Globus pallidus (tissue), 1 donor: ENCODE measurements at regions not wholly inside any gene's neighbourhood (a gene's known extent, or its start where the extent isn't known, plus 50 kb on each side); places are given as distances from the start of the nearest gene placed in this dataset.
"Not testable (repeated sequence)": the region's sequence is repeated elsewhere in the genome, so short reads cannot be mapped to it uniquely, and the experiment has no call there.

Source experiments
- DNase-seq: peaks from one replicate; pipeline ENCODE4 v3.0.0-alpha.2; 2015; ENCODE audit warnings: low spot score

GRCh38 chr4:120636120-120636630 lies 286.4 kb downstream of the PRDM5 start:
- no peak for DNase-seq

DNA sequence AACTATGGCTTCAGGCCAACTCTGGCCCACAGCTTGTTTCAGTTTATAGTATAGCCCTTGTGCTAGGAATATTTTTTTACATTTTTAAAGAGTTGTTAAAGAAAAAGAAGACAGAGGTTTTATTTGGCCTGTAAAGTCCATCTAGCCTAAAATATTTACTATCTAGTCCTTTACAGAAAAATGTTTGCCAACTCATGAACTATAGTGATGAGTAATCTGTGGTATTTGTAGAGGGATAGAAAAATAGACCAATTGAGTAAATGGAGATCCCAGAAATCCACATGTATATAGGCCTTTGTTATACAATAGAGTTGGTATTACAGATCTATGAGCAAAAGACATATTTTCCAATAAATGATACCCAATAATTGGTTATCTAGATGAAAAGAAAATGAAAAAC lies 288.7 kb downstream of the PRDM5 start:
- DNase-seq, result no peak

- no peak for DNase-seq
Measured at GRCh38 chr4:120630427-120630826, 292.1 kb downstream of the PRDM5 start.

- DNase-seq, result no peak
Measured at GRCh38 chr4:120629546-120630108, 292.9 kb downstream of the PRDM5 start.

DNA sequence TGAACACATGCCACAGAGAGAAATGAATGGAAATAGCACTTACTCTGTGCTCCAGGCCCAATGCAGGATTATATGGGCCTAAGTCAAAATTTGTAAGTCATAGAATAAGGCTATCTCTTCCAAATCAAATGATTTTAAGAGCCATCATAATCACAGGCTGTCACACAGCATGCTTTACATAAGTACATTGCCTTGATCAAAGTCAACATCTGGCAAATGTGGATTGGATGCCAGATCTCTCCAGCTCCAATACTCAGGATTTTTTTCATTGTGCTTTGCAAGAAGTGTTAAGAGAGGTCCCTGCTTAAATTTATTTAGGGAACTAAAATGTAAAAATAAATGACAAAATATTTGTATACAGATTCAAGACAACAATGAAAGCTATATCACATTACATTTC lies 299.9 kb downstream of the PRDM5 start:
- DNase-seq, result no peak

- DNase-seq, result no peak
Measured at GRCh38 chr4:120617171-120617570, 305.4 kb downstream of the PRDM5 start.

GRCh38 chr4:120616041-120616440 lies 306.5 kb downstream of the PRDM5 start:
- no peak for DNase-seq

- no peak for DNase-seq
Measured at GRCh38 chr4:120613778-120614177, 308.7 kb downstream of the PRDM5 start.

GRCh38 chr4:120611092-120611491 lies 311.4 kb downstream of the PRDM5 start:
- no peak for DNase-seq

DNA sequence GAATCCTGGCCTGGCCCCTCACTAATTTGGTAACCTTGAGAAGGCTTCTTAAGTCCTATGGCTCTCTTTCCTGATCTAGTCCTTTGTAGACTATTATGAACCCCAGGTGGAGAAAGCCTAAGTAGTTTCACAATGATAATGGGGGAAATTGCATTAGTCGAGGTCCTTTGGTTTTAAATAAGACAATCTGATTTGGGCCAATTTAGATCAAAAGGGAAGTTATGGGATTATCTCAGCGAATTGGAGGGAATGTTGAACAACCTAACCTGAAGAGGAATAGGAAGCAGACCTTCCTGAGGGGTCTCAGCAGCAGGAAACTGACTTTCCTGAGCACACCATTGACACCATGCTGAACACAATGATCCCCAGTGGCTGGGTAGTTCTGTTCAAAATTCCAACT lies 331.5 kb downstream of the PRDM5 start:
- DNase-seq, result no peak

- DNase-seq, result no peak
Measured at GRCh38 chr4:120589787-120590186, 332.7 kb downstream of the PRDM5 start.

- DNase-seq, result no peak
Measured at GRCh38 chr4:120568731-120569130, 353.8 kb downstream of the PRDM5 start.

DNA sequence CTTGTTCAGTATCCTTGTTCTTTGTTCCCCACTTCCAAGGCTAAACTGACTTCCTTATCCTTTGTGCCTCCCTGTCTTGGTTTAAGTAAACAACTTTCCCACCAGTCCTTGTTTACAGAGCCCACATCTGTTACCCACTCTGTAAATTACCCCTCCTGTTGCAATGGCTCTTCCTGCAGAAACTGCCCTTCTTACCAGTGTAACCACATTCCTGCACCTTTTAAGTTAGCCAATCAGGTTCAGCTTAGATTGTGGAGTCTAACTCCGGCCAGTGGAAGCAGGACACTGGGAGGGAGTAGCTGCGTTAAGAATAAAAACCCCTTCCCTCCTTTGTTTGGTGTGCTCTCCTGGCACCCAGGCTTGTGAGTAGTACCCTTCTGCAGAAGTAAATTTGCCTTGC lies 360.9 kb downstream of the PRDM5 start:
- no peak for DNase-seq

DNA sequence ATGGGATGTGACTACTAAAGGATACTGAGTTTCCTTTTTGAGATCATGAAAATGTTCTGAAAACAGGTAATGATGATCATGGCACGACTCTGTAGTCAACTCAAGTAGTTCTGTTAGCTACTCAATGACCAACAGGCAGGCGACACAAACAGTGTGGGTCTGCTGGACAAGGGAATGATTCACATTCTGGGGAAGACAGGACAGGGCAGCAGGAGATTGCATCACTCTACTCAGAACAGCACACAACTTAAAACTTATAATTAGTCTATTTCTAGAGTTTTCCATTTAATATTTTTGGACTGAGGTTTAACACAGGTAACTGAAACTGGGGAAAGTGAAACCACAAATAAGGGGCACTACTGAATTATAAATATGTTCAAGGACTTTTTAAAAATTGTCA lies 365.2 kb downstream of the PRDM5 start:
- no peak for DNase-seq

- no peak for DNase-seq
Measured at GRCh38 chr4:120555058-120555457, 367.5 kb downstream of the PRDM5 start.

DNA sequence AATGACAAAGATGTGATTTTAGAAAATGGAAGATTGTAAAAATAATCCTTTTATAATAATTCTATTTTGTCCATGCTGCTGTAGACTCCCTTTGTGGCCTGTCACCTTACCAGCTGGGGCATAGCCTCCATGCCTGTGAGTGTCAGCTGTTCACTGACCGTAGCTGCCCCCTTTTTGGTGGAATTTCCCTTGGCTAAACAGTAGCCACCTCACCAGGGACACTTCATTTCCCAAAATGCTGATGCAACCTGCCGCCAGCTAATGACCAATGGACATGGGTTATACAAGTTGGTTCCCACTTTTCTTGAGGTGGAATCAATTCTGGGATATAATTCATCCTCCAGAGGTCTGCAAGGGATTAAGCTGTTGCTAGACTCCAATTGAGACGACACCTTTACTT lies 368.4 kb downstream of the PRDM5 start:
- no peak for DNase-seq

GRCh38 chr4:120550624-120551220 lies 371.8 kb downstream of the PRDM5 start:
- not testable (repeated sequence) for DNase-seq

DNA sequence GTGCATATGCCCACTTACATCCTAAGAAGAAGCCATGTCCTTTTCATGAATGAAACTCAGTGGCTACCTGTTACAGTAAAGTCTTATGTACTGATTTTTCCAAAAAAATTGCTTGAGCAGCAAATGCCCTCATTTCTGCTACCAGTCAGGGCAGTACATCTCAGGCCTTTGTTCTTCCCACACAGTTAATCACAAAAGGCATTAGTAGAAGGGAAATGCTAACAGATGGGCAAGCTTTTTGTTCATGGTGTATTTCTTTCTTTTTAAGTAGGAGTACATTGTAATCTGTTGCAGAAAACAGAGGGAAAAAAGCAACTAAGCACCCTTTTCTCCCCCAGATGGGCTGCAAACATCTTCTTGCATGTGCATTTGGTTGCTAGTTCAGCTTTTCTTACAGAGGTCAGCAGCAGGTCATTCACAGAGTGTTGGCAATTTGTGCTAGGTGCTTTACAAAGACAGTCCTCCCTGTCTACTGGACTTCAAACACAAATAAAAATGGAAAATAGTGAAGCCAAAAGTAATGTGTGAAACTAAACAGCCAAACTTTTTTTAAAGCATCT lies 373.4 kb downstream of the PRDM5 start:
- DNase-seq, result no peak

GRCh38 chr4:120545391-120545790 lies 377.1 kb downstream of the PRDM5 start:
- no peak for DNase-seq

DNA sequence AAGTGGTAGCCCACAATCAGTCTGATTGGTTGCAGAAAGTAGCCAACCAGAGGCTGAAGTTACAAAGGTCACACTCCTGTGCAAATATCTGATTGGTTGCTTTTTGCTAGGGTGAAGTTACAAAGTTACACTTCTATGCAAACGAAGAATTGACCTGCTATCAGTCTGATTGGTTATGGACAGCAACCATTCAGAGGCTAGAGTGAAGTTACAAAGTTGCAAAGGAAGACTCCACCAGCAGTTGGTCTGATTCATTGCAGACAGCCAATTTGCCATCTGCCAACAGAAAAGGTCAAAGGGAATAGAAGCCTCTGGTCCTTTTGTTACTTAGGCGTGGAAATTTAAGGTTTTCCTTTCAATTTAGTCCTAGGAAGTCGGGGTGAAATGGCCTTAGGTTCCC lies 377.7 kb downstream of the PRDM5 start:
- DNase-seq, result no peak

DNA sequence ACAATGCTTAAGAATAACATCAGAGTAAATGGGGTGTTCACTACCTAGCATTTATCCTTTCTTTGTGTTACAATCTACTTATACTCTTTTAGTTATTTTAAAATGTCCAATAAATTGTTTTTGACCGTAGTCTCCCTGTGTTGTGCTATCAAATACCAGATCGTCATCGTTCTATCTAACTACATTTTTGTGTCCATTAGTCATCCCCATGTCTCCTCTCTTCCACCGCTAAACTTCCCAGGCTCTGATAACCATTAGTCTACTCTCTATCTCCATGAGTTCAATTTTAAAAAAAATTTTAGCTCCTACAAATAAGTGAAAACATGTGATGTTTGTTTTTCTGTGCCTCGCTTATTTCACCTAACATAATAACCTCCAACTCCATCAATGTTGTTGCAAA lies 381.9 kb downstream of the PRDM5 start:
- DNase-seq, result no peak

DNA sequence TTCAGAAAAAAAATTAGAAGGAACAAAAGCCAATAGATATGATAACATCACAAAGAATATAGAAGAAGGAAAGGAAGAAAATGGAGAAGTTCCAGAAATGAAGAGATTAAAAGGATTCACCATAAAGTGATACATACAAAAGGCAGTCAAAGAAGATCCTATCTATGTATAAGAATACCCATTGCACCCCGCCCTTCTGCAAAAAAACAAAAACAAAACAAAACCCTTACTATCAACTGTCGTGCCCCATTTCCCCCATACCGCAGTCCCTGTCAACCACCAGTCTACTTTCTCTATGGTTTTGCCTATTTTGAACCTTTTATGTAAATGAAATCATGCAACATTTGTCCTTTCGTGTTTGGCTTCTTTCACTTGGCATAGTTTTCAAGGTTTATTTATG lies 385.6 kb downstream of the PRDM5 start:
- DNase-seq, result no peak

GRCh38 chr4:120528428-120528827 lies 394.1 kb downstream of the PRDM5 start:
- DNase-seq, result no peak

DNA sequence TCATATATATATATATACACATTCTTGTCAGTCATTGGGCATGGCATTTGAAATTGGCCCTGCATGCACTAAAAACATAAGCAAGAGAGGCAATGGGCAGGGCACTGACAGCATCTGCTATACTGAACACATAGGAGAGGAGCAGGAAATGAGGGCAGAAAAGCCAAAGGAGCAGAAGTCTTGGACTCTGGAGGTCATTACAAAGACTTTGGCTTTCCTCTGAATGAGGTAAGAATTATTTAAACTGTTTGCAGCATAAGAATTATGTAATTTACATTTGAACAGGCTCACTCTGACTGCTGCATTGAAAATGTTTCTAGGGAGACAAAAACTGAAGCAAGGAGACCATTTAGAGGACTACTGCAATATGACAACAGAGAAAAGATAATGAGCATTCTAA lies 396.5 kb downstream of the PRDM5 start:
- no peak for DNase-seq
